HG02852 (cell line): ENCODE measurements at regions not wholly inside any gene's neighbourhood (a gene's known extent, or its start where the extent isn't known, plus 50 kb on each side); places are given as distances from the start of the nearest gene placed in this dataset.

Source experiments
- ATAC-seq: cut with Tn5 transposase; IDR thresholded peaks from one replicate; pipeline ENCODE4 v1.9.1; 2021; ENCODE audit warnings: mild to moderate bottlenecking, moderate library complexity; ENCODE audit not compliant: unreplicated experiment

DNA sequence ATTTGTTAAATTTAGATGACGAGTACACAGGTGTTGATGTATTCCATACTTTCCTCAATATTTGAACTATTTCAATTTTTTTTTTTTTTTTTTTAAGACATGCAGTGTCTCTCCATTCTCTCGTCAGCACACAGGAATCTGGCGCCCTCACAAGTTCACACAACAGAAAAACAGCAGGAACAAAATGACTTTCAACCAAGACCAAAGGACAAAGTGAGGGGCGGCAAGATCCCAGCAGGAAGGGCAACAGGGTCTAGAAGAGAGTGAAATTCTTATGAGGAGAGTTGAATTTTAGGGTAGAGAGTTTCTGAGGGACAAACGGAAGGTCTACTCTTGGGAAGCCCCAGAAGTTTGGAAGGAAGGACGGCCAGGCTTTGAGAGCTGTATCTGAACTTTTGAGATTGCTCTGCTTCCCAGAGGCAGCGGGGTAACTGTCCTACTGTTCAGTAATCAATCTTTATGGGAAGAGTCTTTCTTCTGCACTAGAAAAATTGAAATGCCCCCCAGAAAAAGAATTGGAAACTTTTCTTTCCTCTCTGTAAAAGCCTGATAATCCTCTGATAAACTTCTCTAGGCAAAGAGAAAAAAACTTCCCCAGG lies 760.2 kb downstream of the RAB28 start:
- no peak for ATAC-seq

GRCh38 chr4:12716896-12717295 lies 767.2 kb downstream of the RAB28 start:
- ATAC-seq, result no peak

GRCh38 chr4:12712648-12713339 lies 771.3 kb downstream of the RAB28 start:
- no peak for ATAC-seq

DNA sequence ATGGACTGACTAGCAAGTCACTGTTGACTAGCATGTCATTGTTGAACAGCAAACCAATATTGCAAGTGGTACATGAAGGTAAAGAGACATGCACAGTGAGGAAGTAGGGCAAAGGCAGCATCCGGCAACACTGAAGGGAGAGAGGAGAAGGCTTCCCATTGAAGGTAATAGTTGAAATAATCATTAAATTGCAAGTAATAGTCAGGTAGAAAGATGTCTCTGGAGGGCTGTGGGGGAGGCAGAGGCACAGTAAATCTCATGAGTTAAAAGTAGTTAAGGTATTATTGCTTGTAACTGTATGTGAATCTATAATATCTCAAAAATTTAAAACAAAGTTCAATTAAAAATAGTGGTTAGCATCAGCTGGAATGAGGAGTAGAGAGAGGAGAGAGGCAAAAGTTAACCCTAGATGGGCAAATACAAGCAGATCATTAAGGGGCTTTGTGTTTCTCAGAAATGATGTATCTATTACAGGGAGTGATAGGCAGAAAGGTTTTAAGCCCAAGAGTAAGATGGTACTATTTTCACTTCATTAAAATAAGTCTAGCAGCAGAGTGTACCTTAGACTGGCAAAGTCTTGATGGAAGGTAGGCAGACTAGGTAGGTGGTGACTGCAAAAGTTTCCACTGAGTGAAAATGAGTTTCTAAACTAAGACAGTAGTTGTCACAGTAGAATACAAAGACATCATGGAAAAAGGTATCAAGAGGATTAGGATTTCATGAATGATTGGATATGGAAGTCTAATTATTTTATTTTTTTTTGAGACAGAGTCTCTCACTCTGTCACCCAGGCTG lies 776.6 kb downstream of the RAB28 start:
- ATAC-seq, result no peak

DNA sequence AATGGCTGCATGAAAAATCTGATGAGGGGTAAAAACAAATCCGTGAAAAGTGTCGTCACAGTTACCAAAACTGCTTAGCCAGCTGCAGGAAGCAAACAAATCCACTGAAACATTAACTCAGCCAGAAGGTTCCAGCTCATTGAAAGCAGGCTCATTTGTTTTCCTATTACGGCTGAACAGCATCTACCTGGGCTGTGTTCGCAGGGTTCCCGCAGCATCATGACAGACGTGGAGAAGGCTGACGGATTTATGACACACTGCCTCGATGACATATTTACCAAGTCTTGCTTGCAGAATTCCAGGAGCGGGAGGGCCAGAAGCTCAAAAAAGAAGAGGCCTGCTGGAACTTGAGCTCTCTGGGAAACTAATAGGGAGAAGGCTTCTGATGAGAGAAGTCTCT lies 781.1 kb downstream of the RAB28 start:
- no peak for ATAC-seq

DNA sequence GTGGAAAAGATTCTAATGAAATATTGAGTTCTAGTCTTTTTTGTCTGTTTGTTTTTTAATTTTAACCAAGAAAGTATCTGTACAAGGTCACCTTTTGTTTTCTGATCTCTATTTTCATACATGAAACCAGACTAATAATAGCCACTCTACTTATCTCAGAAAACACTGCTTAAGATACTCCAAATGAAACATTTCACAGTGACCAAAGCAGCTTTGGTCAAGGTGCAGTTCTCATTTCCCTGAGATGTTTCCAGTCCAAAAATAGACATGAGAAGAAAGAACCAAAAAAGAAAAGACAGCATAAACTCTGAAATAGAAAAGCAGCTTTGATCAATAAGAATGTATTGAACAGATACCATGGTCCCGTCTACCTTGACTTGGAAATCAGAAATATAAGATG lies 782.8 kb downstream of the RAB28 start:
- ATAC-seq, result peak; percentile 80

- ATAC-seq, result peak; percentile 68
These were observed 786.2 kb downstream of the RAB28 start for GRCh38 chr4:12697970-12698369.

DNA sequence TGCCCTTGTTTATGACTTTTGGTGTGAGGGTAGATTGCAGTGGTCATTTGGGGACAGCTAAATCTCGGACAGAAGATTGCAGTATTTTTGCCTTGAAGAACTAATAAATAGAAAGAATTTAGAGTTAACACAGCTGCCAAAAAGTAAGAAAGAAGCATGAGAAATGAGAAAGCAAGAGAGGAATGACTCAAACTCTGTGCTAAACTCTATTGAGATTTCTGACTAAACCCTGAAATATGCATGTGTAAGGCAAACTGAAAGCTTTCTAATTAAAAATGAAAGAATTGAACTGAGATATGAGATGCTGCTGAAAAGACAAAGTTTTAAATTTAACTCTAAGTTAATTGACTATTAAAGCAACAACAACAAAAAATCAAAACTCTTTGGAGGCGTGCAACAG lies 791.3 kb downstream of the RAB28 start:
- no peak for ATAC-seq

DNA sequence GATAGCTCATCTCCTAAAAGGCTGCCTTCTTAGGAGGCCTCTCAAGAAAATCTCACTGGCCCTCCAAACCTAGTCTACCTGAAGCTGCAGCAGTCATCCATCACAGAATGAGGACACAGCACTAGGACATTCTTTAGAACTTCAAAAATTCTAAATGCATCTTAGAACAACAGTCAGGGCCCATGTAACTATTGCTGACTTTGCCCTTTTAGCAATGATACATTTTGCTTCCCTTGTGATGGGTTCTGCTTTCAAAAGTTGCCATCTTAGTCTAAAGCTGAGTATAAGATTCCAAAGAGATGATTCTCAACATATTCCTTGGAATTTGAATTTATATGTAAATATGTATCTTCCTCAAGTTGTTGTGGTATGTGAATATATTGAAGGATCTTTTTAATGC lies 793.0 kb downstream of the RAB28 start:
- ATAC-seq, result no peak

- ATAC-seq, result no peak
These were observed 794.7 kb downstream of the RAB28 start for GRCh38 chr4:12689457-12689856.

- peak; percentile 52 for ATAC-seq
These were observed 804.9 kb downstream of the RAB28 start for GRCh38 chr4:12679217-12679616.

DNA sequence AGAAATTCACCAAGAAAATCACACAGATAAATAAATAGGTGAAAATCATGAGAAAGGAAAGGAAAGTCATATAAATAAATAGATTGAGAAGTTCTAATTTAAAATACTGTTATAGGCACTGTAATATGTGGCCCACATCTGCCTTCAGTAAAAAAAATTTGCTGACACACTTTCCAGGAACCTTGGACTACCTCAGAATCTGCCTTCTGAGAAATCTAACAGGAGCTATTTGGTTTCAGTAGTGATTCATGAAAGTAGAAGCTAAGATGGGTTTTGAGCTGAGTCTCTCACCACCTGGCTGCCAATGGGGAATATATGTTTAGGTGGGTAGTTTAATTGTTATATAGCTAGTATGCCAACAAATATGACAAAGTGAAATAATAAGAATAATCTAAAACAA lies 810.0 kb downstream of the RAB28 start:
- ATAC-seq, result no peak

DNA sequence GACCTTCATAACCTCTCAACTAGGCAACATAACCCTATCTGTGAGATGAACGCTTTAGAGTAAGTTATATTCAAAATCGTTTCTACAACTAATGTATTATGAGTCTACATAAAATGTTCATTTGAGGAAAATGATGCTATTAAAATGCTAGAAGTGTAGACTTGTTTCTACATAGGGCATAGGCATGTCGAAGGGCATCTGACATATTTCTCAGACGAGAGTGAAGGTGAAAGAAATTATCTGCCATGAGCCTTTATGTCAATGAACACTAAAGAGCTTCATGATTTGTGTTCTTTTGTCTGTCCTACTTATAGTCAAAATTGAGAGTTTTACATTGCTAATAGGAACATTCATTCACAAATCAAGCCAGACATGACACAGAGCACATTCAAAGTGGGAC lies 811.8 kb downstream of the RAB28 start:
- ATAC-seq, result no peak

DNA sequence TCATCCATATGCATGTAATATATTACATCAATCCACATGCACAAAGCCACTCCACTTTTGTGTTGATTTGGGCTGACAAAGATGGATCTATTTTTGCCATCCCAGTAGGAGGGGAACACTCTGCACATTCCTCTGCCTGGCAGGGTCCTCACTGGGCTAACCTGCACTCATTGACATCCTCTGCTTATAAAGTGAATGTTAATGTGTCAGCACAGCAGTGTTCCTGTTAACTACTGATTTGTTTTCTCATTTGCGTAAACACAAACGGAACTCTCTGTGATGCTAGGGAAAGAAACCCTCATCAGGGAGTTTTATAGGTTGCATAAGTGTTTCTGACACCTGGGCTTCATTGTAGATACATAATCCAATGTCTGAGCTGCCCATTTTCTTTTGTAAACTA lies 826.0 kb downstream of the RAB28 start:
- ATAC-seq, result no peak

- ATAC-seq, result no peak
These were observed 832.3 kb downstream of the RAB28 start for GRCh38 chr4:12651876-12652275.

GRCh38 chr4:12645732-12646131 lies 838.4 kb downstream of the RAB28 start:
- no peak for ATAC-seq

DNA sequence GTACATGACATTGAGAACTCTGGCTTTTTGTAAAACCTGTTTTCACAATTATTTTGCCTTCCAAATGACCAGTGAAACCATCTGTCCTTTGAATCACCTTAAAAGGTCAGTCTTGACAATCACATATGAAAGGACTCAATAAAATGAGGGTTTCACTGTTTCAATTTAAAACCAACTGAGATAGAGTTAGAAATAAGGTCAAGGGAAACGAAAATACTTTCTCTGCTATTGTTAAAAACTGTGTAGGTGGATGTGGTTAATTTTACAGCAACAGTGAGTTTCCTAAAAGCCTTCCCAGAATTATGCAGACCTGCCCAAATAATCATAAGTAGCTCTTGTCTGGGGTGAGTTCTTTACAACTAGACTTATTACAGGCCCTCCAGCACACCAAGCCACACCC lies 839.9 kb downstream of the RAB28 start:
- ATAC-seq, result peak; percentile 57

GRCh38 chr4:12636191-12636590 lies 847.9 kb downstream of the RAB28 start:
- no peak for ATAC-seq

GRCh38 chr4:12635629-12636028 lies 848.5 kb downstream of the RAB28 start:
- ATAC-seq, result no peak

DNA sequence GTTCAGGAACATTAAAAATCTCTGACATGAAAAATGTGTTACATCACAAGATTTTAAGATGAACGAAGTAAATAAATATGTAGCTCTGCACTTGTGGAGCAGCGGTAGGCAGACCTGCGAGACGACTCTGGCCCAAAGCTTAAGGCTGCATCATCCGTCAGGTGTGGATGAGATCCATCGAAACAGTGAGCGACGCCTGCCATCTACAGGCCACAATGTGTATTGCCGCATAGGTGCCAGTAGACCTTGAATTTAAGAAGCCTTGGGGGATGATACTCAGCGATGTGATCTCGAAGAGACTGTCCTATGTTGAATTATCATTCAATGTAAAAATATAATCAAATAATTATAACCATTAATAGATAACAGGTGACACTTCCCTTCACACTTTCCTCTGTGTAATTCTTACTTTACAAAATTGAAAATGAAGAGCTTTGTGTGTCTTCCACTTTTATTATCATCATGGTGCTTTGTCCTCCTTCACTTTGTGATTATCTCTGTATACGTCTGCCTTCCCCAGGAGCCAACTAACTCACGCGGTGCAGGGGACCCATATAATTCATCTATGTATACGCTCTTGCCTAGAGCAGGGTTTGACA lies 851.0 kb downstream of the RAB28 start:
- ATAC-seq, result peak; percentile 99

DNA sequence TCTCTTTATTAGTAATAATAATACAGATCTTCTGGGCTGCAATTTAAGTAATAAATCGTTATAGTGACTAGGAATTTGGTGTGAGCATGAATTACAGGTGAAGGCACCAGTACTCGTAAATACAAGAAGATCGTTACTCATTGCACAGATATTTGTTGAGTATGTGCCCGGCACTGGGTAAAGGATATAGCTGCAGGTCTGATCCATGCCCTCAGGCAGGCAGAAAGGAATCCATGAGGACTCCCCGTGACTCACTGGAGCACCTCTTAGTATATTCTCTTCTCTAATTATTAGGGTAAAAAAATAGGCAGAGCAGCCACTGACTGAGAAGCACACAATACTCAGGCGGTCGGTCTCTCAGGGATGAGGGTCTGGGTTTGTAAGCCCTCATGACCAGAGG lies 868.3 kb downstream of the RAB28 start:
- no peak for ATAC-seq

GRCh38 chr4:12612876-12613275 lies 871.3 kb downstream of the RAB28 start:
- ATAC-seq, result no peak
